AG10803 (cell line): ENCODE measurements at regions not wholly inside any gene's neighbourhood (a gene's known extent, or its start where the extent isn't known, plus 50 kb on each side); places are given as distances from the start of the nearest gene placed in this dataset.

ENCODE experiments used
- DNase-seq: peaks from one replicate; pipeline ENCODE4 v3.0.0; 2010; ENCODE audit warnings: low read depth
- H3K4me3 ChIP-seq: 2 replicates; pipeline ENCODE4 v1.5.1; 2011; ENCODE audit warnings: mild to moderate bottlenecking, low read length, control low read depth
- CTCF ChIP-seq: conservative IDR thresholded peaks from 2 replicates; pipeline ENCODE4 v1.5.1; 2011; ENCODE audit warnings: mild to moderate bottlenecking, low read length, control low read depth, inconsistent platforms

DNA sequence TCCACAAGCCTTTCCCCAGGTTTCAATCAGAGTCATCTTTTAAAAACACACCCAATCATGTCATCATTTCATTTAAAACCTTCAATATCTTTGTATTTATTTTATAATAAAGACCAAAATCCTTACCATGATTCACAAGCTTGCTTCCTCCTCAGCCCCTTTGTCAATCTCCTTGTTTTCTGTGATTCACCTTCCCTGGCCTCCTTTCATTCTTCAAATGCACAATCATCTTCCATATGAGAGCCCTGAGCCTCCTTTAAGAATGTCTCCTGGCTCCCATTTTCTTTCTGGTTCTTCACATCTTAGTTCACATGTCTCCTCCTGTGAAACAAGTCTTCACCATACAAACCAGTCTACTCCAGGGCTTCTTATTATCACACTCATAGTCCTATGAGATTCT lies 904.0 kb downstream of the SORCS3 start:
- no peak for TF ChIP-seq CTCF
- H3K4me3 ChIP-seq: no peak overlapping the region
- no peak for DNase-seq

DNA sequence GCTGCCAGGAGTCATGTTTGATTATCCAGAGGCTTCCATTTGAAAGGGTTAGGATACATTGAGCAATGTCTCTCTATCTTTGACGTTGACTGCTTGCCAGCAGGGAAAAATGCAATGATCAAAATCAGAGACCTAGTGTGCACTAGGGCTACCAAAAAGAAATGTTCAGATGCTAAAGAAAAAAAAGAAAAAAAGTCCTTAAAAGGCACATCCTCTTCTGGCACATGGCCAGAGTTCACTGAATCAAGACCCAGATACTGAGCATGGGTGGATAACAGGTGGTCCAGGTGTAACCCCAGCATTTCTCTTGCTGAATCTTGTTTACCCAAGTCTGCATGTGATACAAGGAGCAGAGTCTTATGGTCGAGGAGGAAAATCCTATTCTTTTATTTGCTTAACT lies 899.3 kb downstream of the SORCS3 start:
- TF ChIP-seq CTCF: no peak
- no peak overlapping the region for H3K4me3 ChIP-seq
- no peak for DNase-seq

- no peak for TF ChIP-seq CTCF
- H3K4me3 ChIP-seq: no peak overlapping the region
- DNase-seq: no peak
These were observed 897.8 kb downstream of the SORCS3 start for GRCh38 chr10:105538874-105539273.

GRCh38 chr10:105535478-105535877 lies 894.4 kb downstream of the SORCS3 start:
- DNase-seq: no peak
- TF ChIP-seq CTCF: no peak
- no peak overlapping the region for H3K4me3 ChIP-seq

- TF ChIP-seq CTCF: no peak
- no peak overlapping the region for H3K4me3 ChIP-seq
- no peak for DNase-seq
These were observed 893.0 kb downstream of the SORCS3 start for GRCh38 chr10:105534086-105534485.

GRCh38 chr10:105516511-105516910 lies 875.4 kb downstream of the SORCS3 start:
- H3K4me3 ChIP-seq: no peak overlapping the region
- no peak for DNase-seq
- TF ChIP-seq CTCF: no peak

GRCh38 chr10:105514106-105514505 lies 873.0 kb downstream of the SORCS3 start:
- DNase-seq: no peak
- TF ChIP-seq CTCF: no peak
- H3K4me3 ChIP-seq: no peak overlapping the region
